GM18498 (cell line): ENCODE measurements at regions not wholly inside any gene's neighbourhood (a gene's known extent, or its start where the extent isn't known, plus 50 kb on each side); places are given as distances from the start of the nearest gene placed in this dataset.
A peak's percentile ranks its signal among the peaks of the same experiment; 100 is the strongest.

Source experiments
- ATAC-seq: cut with Tn5 transposase; IDR thresholded peaks from one replicate; pipeline ENCODE4 v1.9.1; 2021; ENCODE audit warnings: mild to moderate bottlenecking, moderate library complexity; ENCODE audit not compliant: unreplicated experiment

DNA sequence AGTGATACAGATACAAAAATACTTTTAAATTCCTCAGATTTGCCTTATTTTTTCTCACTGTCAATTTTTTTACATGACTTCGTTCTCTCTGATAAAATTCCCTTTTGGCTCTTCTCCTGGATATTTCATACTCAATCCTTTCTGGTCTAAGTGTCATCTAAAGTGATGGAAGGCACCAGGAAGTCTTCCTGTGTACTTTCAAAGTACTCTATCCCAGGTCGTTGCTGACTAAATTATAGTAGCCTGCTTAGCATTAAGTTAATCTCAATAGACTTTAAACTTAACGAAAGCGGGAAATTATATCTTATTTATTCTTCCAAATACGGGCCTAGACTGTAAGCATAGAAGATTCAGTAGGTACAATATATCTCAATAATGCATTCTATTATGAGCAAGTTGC, 67.8 kb downstream of the CASP12 start:
- no peak for ATAC-seq

DNA sequence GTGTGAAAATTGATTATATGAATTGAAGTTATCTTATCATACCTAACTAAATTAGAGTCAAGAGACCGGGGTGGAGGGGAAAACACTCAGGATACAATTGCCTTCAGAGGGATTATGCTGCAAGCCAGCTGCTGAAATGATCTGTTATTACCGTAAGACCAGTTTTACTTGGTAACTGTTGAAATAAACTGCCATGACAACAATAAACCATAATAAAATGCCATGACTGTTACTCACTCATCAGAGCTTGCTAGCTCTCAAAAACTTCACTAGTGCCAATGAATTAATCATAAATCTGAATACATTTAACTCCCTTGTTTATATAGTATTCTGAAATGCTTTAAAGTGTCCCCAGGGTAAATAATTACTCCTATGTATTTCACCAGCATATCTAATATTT, 68.2 kb downstream of the CASP12 start:
- no peak for ATAC-seq

DNA sequence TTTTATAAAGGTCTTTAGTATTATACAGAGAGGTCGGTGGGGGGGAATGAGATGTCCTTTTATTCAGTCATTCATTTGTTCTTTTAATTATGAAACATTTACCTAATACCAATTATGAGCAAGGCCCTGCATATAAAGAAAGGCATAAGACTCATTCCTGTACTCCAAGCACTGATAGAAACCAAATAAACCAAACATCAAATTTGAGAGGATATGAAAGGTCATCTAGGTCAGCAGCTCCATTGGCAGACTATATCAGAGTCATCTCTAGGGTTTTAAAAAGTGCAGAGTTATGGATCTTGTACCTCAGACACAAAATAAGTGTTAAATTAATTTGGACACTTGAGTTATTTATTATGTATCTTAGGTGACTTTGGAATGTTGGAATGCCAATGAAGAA, 71.5 kb downstream of the CASP12 start:
- no peak for ATAC-seq

DNA sequence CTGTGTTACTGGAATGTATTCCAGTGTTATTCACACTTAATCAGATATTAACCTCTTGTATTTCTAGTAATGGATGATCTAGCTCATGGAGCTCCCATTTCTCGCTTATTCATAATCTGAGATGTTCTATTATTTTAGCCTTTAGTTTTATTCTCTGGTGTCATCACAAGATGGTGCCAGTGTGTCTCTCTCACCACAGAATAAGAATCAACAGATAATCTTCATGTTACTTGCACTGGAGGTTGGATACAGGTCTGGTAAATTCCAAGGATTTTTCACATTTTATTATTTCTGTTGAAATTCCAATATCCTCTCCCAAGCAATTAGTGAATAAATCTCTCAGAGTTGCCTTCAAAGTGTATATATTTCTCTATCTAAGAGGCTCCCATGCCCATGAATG, 74.6 kb downstream of the CASP12 start:
- no peak for ATAC-seq

DNA sequence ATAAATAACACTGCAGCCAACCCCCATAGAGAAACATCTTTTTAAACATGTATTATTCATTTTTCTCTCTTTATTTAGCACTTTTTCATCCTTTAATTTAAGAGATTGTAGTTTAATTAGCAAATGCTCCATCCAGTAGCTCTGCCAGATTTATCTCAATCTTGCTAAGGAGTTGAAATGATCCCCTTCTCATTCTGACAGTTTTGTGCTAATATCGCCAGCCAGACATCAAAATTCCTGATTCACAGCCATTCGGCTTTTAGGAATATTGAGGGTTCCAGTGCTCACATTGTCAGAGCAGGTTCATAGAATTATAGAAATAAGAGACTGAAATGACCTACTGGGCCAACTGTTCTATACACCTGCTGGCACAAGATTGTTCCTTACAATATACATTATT, 77.8 kb downstream of the CASP12 start:
- no peak for ATAC-seq

DNA sequence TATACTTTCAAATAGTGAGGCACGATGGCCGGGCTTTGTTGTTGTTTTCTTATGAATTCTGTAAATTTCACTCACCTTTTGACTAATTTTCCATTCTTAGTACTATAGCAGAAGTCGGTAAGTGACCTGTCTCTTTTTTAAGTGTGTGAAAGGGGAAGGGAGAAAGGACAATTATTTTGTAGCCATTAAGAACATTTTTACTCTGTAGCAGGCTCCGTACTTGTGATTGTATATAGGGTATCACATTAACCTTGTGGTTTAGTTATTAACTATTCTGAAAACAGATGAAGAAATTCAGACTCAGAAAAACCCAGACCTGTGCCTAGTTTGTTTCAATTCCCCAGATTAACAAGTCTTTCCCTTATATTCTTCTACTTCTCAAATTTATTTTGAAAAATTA, 78.7 kb downstream of the CASP12 start:
- ATAC-seq: no peak

DNA sequence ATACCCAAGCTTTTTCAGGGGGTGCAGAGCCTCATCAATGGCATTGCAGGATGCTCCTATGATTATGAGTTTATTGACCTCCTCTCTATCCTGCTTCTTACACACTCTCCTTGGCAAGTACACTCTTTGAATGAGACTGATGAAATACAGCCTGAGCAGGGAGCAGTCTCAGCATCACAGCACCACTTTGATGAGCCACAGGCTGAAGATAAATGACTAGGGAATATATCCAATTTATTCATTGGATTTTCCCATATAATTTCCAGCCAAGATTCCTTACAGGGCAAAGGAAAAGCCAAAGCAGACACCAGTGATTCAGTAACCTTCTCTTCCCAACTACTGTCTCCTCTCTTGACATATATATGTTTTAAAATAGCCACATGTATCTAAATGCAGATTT, 79.2 kb downstream of the CASP12 start:
- ATAC-seq: no peak

DNA sequence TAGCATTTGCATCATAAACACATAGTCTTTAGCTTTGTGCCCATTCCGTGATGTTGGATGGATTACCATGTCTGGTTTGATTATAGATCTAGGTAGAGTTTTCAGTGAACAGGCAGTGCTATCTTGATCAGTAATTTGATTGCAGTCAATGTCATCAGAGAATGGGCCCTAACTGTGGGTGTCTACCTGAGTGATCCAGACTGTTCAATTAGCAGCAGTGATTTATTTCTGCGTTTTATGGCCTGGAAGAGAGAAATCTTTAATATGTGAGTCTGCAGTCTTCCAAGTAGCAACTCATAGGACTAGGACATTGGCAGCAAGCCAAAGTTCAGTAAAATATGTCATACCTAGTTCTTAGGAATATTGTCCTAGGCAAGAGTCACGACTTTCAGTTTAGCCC, 80.3 kb downstream of the CASP12 start:
- ATAC-seq: no peak

DNA sequence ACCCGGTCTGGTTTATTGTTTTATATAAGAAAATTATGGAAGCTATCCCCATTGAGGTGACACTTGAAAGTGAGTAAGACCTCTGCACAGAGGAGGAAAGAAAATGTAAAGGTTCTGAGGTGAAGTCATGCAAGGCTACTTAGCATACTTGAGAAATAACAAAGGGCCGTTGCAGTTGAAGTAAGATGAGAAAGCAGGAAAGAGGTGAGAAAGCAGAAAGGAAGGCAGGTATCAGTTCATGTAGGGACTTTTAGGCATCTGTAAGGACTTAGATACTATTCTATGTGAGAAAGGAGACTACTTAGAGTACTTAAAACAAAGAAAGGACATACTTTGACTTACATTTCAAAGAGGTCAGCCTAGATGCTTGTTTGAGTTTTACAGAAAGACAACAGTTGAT, 84.7 kb downstream of the CASP12 start:
- ATAC-seq: no peak

DNA sequence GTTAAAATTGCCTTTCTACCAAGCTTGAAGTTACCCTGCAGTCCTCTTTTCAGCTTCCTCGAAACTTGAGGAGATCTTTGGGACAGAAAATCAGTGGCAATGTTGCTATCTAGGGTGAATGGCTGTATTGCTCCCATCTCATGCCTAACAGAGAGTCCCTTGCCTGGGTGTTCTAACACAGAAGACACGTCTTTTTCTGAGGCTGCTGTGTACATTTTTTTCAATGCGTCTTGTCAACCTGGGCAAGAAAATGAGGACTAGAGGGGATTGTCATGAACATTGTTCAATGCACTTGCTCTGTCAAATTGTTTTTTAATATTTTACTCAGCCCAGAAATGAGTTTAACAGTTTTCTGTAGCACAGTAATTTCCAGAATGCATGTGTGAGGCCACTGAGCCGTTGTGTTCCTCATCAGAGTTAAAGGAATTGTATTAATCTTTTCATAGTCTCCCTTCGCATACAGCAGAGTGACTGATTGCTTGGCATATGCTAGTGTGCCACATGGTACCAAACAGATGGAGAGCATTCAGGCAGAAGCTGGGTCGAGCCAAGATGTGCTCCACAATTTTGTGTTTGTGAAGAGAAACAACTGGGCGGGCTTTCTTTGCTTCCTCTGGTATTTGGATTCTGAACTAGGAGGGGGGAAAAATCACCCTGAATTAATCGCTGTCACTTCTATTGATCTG, 86.0 kb downstream of the CASP12 start:
- no peak for ATAC-seq

DNA sequence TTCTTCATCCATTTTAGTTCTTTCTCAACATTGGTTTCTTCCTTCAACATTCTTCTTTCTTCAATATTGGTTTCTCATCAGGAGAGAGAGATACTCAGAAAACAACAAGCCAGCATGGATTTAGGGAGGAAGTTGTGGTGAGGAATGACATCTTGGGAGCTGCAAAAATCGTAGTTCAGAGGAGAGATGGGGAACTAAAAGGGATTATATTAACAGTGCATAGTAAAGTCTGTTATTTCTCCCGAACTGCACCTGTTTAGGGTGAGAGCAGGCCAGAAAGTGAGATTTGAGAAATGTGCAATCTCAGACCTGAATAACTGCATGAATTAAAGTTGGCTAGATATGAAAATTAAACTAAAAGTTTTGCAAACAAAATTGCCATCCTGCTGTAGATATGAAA, 94.5 kb downstream of the CASP12 start:
- no peak for ATAC-seq

DNA sequence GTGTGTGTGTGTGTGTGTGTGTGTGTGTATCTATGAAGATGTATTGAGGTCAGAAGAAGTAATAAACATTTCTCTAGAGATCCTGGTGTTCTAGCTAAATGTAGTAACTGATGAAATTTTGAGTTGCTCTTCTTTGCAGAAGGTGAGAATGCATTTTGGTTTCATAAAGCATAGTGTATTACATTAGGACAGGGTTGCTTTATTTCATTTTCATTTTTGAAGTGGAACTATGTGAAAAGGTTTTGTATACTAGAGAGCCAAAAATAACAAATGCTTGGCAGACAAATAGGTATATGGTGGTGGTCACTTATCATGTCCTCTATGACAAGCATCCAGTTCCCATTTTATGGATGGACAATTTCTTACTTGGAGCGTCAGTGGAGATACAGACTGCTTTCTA, 99.0 kb downstream of the CASP12 start:
- ATAC-seq: peak; percentile 94

DNA sequence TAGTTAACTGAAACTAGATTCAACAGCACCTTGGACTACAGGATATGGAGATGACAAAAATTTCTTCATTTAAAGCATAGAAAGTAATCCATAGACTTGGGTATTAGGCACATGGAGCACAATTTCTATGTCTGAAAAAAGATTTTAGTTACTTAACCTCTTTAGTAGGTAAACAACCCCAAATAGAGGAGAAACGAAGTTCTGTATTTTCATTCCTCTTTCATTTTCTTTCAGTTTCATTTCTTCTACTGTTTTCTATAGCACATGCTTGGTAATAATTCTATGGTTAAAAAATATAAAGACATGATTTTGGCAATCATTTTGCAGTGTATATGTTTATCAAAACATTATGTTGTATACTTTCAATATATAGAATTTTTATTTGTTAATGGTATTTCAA, 99.5 kb downstream of the CASP12 start:
- peak; percentile 53 for ATAC-seq

DNA sequence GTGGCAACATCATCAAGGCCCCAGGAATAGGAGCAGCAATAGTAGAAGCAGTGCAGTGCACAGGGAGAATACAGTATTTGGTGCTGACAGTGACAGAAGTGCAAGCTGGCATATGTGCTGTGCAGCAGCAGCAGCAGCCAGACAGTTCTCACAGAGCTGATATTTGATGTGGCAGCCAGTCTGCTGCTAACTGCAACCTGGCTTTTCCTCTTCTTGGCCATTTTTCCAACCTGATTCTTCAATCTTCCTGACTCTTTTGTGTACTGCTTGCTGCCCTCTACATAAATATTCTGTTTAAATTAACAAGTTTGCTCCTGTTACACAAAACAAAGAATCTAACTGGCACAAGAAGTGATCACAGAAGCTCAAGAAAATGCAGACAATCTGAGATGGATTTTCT, 102.0 kb downstream of the CASP12 start:
- no peak for ATAC-seq

DNA sequence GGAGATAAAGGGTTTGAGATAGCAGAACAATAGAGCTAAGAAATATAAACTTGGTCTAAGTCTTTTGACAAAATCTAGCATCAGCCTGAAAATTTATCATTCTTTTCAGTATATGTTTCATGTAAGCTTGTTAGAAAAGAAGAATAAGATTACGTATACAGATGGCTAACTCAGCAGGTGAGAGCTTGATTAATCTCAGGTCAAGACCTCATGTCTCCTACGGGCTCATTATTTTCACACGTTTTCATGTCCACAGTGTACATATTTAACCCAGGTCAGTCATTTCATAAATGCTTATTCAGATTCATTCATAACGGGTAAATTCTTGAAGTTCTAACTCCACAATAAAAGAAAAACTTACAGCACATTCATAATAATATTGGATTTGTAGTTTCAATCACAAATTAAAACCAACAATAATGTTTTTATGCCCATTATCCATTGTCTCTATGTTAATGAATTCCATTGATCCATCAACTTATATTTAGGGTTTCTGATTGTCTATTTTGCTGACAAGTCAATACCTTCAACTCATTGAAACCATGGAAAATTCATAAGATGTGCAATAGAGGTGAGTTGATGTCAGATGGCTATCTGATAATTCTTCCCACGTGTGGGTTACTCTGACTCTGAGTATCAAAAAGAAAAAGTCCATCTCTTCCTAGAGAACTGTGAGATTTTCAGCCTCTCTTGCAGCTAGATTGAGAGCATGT, 102.6 kb downstream of the CASP12 start:
- ATAC-seq: no peak

DNA sequence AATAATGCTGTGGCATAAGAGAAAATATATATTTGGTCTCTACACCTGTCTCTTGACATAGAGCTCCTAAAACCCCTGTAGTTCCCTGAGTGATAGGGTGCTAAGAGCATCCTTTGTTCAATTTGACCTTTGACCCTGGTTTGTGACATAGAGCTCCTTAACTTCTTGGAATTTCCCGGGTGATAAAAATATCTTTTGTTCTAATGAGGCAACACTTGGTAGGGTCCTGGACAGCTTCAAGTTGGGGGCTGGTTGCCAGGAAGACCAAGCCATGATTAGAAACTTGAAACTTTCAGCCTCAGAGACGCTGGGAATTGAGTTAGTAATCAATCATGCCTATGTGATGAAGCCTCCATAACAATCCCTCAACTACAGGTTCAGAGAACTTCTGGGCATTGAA, 105.4 kb downstream of the CASP12 start:
- no peak for ATAC-seq

DNA sequence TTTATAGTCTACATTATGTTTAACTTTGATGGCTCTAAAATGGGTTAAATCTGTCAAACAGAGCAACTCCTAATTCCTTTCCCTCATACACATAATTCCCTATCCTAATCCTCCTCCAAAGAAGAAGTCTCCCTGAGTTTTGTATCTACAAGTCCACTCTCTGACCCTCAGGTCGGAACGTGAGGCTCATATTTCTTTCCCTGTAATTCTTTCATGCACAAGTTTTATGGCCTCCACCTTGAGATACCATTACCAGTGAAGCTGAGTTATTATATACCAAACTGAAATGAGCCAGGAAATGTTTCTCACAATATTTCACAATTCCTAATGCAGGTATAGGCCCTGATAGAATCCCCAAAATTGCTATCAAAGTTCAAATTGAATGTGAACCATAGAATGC, 106.4 kb downstream of the CASP12 start:
- ATAC-seq: no peak

DNA sequence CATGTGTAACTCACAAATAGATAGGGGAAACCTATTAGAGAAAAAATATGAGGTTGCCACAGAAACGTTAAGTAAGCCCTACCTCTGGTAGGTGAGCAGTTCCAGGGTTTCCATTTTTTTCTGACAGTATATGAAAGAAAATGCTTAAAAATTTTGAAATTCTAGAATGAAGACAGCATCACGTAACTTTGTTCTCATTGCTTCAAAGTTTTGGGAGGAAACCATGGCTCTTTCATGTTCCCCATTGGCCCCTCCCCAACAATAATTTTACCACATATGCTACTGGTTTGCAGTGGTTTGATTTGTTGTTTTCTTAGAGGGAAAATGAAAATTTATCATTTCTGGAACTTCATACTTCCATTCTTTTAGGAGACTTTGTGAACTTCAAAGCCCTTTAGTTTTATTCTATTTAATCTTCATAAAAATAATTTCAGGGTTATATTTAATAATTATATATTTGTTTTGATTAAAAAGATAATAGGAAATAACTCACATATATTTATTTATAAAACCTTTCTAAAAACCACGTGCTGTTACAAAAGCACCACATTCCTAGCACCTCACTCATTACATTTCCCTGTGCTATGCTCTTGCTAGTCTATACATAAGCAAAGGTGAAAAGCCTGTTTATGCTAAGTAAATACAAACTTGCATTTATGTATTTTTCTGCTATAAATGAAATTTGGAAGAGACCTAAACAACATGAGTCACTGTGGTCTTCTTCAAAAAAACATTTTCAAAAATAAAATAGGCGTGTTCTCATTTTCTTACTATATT, 113.4 kb downstream of the CASP12 start:
- no peak for ATAC-seq

DNA sequence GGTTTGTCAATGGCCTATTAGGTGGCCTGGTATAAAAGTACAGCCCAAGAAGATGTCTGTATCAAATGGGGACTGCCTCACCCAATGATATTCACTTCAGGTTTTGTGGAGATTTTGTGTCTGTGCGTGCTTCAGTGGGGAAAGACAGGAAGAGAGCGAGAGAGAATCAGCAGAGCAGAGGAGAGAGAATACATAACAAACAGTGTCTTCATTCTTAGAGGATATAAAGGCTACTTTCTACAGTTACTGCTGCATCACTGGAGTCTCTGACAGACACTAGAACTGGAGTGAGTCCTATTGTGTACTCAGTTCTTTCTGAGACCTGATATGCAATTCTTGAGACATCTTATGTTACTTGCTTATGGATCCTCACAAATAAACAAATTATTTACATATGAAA, 115.0 kb downstream of the CASP12 start:
- no peak for ATAC-seq

DNA sequence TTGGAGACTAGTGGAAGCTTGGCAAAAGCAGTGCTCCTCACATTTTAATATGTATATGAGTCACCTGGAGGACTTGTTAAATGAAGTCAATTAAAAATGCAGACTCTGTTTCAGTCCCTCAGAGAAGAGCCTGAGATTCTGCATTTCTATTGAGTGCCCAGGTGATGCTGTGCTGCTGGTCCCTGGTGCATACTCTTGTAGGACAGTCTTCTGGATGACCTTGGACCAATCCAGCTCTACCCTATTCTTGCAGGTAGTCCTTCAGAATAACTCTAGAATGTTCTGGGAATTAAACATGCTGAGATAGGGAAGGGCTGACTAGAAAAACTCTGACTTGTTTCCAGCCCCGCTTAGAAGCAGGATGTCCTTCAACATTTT, 115.9 kb downstream of the CASP12 start:
- no peak for ATAC-seq

DNA sequence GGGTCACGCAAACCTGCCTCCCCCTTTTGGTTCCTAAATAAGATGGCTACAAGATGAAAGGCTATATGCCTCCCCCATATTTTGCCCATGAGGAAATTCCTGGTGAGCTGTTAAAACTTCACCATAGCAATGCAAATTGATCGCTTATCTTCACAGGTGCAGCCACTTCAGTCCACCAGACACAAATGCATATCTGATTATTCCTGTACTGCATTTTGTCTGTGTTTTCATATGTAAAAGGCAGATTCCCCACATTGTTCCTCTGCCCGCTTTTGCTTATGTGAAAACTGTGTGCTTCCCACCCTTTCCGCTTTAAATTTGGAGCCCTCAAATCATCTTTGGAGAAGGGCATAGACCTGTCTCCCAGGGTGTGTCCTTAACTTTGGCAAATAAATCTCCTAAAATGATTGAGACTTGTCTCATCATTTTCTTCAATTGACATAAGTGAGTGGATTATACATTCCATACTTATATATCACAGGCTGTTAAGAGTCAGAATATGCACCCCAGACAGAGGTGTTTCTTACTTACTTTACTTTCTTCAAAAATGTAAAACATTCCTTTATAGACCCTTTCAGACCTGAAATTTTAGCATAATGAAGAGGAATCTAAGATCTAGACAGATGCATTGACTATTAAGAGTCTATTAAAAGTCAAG, 116.4 kb downstream of the CASP12 start:
- ATAC-seq: no peak

DNA sequence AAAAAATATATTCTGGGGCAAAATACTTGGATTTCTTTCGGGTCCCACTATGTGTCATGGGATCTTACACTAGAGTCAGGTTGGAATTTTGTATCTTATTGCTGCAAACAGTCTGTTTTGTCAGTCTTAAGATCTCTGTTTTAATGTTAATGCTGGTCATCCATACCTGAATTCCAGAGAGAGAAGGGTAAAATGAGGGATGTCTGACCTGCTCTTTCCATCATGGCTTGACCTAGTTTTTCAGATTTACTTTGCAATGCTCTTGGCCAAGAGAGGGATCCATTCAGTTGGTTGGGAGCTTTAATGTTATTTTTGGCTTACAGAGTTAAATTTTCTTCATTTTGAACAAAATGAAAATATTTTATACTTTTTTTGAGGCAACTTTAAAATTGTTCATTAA, 117.2 kb downstream of the CASP12 start:
- no peak for ATAC-seq
